Psoas muscle (tissue), 7 donors: ENCODE measurements at regions not wholly inside any gene's neighbourhood (a gene's known extent, or its start where the extent isn't known, plus 50 kb on each side); places are given as distances from the start of the nearest gene placed in this dataset.

ENCODE experiments used
- ATAC-seq, 4 donors: fragments of 200-7000 bp; cut with Tn5 transposase; one replicate each; pipeline ENCODE4 v1.9.1; 2020; ENCODE audit warnings: moderate library complexity in 3 of 4, mild to moderate bottlenecking in 2 of 4
- DNase-seq, 2 donors: peaks; one replicate each; pipeline ENCODE4 v3.0.0-alpha.2; 2020
- H3K27ac ChIP-seq: fragments of 200-600 bp; one replicate; pipeline ENCODE4 v1.8.0; 2022
- H3K27me3 ChIP-seq, 3 donors: fragments of 200-600 bp in 1 of 3; one replicate each; pipeline versions ENCODE4 v1.6.1 to v1.8.0; 2013 to 2022; ENCODE audit warnings: low read length in 2 of 3, mild to moderate bottlenecking in 2 of 3, moderate library complexity in 1 of 3; ENCODE audit not compliant: insufficient read depth in 3 of 3
- H3K36me3 ChIP-seq, 2 donors: fragments of 200-600 bp in 1 of 2; one replicate each; pipeline versions ENCODE4 v1.6.1 to v1.8.0; 2013 to 2022; ENCODE audit warnings: low read depth in 1 of 2, mild to moderate bottlenecking in 1 of 2, moderate library complexity in 1 of 2; ENCODE audit not compliant: insufficient read depth in 1 of 2
- H3K4me1 ChIP-seq: fragments of 200-600 bp; one replicate; pipeline ENCODE4 v1.8.0; 2022
- H3K4me3 ChIP-seq: fragments of 200-600 bp; one replicate; pipeline ENCODE4 v1.8.0; 2022; ENCODE audit warnings: mild to moderate bottlenecking
- H3K9me3 ChIP-seq: fragments of 200-600 bp; one replicate; pipeline ENCODE4 v1.8.0; 2022
- WGBS, 3 donors: extraction: QIAGEN DNeasy Blood & Tissue Kit; methylation state at CpG; one replicate each; pipeline versions ENCODE4 v1.1.6 to v1.1.7; 2013; 5-methylcytosine and 5-hydroxymethylcytosine counted together
- intact Hi-C, 2 donors: fragments of 100-400 bp; cut with DNase I; formaldehyde crosslinking; loops; one replicate each; pipeline versions ENCODE4 v1.11.0 to v1.14.2; 2022
- TF ChIP-seq, protein P1 (sequence below): fragments of 200-600 bp; IDR thresholded peaks from one replicate; pipeline ENCODE4 v1.8.0; 2022; ENCODE audit warnings: antibody characterized with exemption
- donor health status: healthy with polysubstance abuse.
- donor health status: DM: no; HTN: no; CAD: no; lungs with moderate emphysema.
- donor health status: Bipolar disorder and iron deficiency.
- donor health status: healthy.
- donor health status: DM: yes; HTN: yes; CAD: no.
- donor health status: DM: no; HTN: no; CAD: no.
- donor health status: DM: yes; HTN: yes; CAD: no.

GRCh38 chr6:134434019-134434942 is 116.4 kb upstream of the SGK1 start:
- Histone ChIP-seq H3K36me3 (no peaks in the 10 kb centered on the region), H3K27ac (no peak overlapping the region), H3K27me3 (no peaks in the 10 kb centered on the region), H3K4me3 (no peak overlapping the region), H3K9me3 (no peaks in the 10 kb centered on the region), H3K4me1 (peaks cover 15% of the 10 kb centered on the region)
- DNase-seq (no peak), ATAC-seq (no peak)
- 96 to 97% (median 96%) methylated on average over 9 of the region's 9 CpGs for WGBS, 3 donors
- TF ChIP-seq, protein P1, sequence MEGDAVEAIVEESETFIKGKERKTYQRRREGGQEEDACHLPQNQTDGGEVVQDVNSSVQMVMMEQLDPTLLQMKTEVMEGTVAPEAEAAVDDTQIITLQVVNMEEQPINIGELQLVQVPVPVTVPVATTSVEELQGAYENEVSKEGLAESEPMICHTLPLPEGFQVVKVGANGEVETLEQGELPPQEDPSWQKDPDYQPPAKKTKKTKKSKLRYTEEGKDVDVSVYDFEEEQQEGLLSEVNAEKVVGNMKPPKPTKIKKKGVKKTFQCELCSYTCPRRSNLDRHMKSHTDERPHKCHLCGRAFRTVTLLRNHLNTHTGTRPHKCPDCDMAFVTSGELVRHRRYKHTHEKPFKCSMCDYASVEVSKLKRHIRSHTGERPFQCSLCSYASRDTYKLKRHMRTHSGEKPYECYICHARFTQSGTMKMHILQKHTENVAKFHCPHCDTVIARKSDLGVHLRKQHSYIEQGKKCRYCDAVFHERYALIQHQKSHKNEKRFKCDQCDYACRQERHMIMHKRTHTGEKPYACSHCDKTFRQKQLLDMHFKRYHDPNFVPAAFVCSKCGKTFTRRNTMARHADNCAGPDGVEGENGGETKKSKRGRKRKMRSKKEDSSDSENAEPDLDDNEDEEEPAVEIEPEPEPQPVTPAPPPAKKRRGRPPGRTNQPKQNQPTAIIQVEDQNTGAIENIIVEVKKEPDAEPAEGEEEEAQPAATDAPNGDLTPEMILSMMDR: no peak
- intact Hi-C loops: no loop called here

DNA sequence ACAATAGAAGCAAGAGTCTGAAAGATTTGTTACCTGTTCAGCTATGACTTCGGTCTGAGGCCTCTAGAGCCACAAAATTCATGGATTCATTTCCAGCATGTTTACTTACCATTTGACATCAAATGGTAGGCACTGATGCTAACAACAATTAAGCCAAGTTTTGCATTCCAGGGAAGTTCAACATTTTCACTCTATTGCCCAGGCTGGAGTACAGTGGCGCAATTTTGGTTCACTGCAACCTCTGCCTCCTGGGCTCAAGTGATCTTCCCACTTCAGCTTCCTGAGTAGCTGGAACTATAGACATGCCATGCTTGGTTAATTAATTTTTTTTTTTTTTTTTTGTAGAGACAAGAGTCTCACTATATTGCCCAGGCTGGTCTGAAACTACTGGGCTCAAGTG is 114.1 kb upstream of the SGK1 start:
- 49 to 71% (median 50%) methylated on average over 2 of the region's 2 CpGs for WGBS, 3 donors
- H3K4me3 ChIP-seq: no peak overlapping the region
- ATAC-seq: no peak

GRCh38 chr6:134431421-134431859 is 113.5 kb upstream of the SGK1 start:
- H3K4me1 ChIP-seq: peaks cover 6% of the 10 kb centered on the region
- intact Hi-C loops: no loop called here
- TF ChIP-seq, protein P1: no peak
- DNase-seq (no peak), ATAC-seq (no peak)
- no peaks in the 10 kb centered on the region for H3K36me3 ChIP-seq
- 81 to 84% (median 82%) methylated on average over 3 of the region's 3 CpGs for WGBS, 3 donors
- no peaks in the 10 kb centered on the region for H3K9me3 ChIP-seq
- no peak overlapping the region for H3K27ac ChIP-seq
- no peaks in the 10 kb centered on the region for H3K27me3 ChIP-seq
- no peak overlapping the region for H3K4me3 ChIP-seq

More for the DNA sequence above, 114.1 kb upstream of the SGK1 start:
- no peaks in the 10 kb centered on the region for H3K36me3 ChIP-seq
- H3K9me3 ChIP-seq: no peaks in the 10 kb centered on the region
- intact Hi-C loops: no loop called here
- H3K27me3 ChIP-seq: no peaks in the 10 kb centered on the region
- TF ChIP-seq, protein P1: no peak
- peaks cover 9% of the 10 kb centered on the region for H3K4me1 ChIP-seq
- no peak for DNase-seq
- H3K27ac ChIP-seq: no peak overlapping the region

DNA sequence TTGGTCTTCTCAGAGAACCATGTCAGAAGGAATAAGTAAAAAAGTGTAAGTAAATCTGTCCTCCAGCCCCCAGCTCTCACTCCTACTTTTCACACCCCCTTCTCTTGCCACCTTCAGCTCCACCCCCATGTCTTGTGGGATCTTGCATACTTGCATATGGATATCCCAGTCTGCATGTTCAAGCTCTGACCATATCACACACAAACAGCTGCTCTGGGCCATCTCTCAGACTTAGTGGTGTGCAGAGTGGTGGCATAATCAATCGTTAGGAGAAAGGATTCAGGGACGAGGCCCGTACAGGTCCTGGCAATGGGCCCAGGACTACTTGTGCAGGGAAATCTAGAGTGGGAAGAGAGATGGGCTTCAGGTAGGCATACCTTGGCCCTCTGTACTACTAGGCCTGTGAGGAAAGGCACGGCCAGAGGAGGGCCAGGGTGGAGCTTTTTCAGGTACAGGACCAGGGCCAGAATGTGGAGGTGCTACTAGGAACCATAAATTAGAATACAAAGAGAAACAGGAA is 112.0 kb upstream of the SGK1 start:
- ATAC-seq: no peak
- H3K36me3 ChIP-seq: no peaks in the 10 kb centered on the region
- H3K9me3 ChIP-seq: no peaks in the 10 kb centered on the region
- H3K4me3 ChIP-seq: no peak overlapping the region
- DNase-seq: no peak
- no peak overlapping the region for H3K27ac ChIP-seq
- TF ChIP-seq, protein P1: no peak
- intact Hi-C loops: no loop called here
- 72 to 77% (median 75%) methylated on average over 4 of the region's 4 CpGs for WGBS, 3 donors
- no peaks in the 10 kb centered on the region for H3K4me1 ChIP-seq
- no peaks in the 10 kb centered on the region for H3K27me3 ChIP-seq
